Epithelial cell of esophagus (primary cell): ENCODE measurements at regions not wholly inside any gene's neighbourhood (a gene's known extent, or its start where the extent isn't known, plus 50 kb on each side); places are given as distances from the start of the nearest gene placed in this dataset.
"Not testable (repeated sequence)": the region's sequence is repeated elsewhere in the genome, so short reads cannot be mapped to it uniquely, and the experiment has no call there.

ENCODE experiments used
- DNase-seq: peaks from one replicate; pipeline ENCODE4 v3.0.0; 2010; ENCODE audit warnings: low read depth
- H3K4me3 ChIP-seq: 2 replicates; pipeline ENCODE4 v1.5.1; 2011; ENCODE audit warnings: mild to moderate bottlenecking, low read length, control low read depth
- TF ChIP-seq, protein P1 (sequence below): IDR thresholded peaks from 2 replicates; pipeline ENCODE4 v1.5.1; 2011; ENCODE audit warnings: low read depth, mild to moderate bottlenecking, low read length, control low read depth, inconsistent platforms; ENCODE audit not compliant: insufficient read depth; ENCODE audit errors: missing control alignments

GRCh38 chr3:118151164-118151563, 883.5 kb downstream of the IGSF11 start:
- no peak for DNase-seq
- TF ChIP-seq, protein P1, sequence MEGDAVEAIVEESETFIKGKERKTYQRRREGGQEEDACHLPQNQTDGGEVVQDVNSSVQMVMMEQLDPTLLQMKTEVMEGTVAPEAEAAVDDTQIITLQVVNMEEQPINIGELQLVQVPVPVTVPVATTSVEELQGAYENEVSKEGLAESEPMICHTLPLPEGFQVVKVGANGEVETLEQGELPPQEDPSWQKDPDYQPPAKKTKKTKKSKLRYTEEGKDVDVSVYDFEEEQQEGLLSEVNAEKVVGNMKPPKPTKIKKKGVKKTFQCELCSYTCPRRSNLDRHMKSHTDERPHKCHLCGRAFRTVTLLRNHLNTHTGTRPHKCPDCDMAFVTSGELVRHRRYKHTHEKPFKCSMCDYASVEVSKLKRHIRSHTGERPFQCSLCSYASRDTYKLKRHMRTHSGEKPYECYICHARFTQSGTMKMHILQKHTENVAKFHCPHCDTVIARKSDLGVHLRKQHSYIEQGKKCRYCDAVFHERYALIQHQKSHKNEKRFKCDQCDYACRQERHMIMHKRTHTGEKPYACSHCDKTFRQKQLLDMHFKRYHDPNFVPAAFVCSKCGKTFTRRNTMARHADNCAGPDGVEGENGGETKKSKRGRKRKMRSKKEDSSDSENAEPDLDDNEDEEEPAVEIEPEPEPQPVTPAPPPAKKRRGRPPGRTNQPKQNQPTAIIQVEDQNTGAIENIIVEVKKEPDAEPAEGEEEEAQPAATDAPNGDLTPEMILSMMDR = no peak
- H3K4me3 ChIP-seq = no peak overlapping the region

DNA sequence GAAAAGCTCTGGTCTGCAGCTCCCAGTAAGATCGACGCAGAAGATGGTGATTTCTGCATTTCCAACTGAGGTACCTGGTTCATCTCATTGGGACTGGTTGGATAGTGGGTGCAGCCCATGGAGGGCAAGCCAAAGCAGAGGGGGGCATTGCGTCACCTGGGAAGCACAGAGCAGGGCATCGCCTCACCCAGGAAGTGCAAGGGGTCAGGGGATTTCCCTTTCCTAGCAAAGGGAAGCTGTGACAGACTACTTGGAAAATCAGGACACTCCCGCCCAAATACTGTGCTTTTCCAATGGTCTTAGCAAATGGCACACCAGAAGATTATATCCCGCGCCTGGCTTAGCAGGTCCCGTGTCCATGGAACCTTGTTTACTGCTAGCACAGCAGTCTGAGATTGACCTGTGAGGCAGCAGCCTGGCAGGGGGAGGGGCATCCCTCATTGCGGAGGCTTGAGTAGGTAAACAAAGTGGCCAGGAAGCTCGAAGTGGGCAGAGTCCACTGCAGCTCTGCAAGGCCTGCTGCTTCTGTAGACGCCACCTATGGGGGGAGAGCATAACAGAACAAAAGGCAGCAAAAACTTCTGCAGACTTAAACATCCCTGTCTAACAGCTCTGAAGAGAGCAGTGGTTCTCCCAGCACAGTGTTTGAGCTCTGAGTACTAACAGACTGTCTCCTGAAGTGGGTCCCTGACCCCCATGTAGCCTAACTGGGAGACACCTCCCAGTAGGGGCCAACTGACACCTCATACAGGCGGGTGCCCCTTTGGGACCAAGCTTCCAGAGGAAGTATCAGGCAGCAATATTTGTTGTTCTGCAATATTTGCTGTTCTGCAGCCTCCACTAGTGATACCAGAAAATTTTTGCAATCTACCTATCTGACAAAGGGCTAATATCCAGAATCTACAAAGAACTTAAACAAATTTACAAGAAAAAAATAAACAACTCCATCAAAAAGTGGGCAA, 871.7 kb downstream of the IGSF11 start:
- DNase-seq, H3K4me3 ChIP-seq: not testable (repeated sequence)

DNA sequence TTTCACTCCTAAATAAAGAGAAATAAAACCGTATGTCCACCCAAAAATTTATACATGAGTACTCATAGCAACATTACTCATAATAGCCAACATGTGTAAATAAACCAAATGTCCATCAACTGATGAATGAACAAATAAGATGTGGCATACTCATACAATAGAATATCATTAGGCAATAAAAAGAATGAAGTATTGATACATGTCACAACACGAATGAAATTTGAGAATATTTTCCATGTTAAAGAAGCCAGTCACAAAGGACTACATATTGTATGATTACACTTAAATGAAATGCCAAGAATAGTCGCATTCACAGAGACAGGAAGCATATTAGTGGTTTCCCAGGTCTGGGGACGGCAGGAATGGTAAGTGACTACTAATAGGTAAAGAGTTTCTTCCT, 869.2 kb downstream of the IGSF11 start:
- TF ChIP-seq, protein P1 = no peak
- DNase-seq = peak; percentile 85
- no peak overlapping the region for H3K4me3 ChIP-seq

- no peak for DNase-seq
- TF ChIP-seq, protein P1 = no peak
- H3K4me3 ChIP-seq = no peak overlapping the region
Observed at GRCh38 chr3:118167571-118167970, 867.1 kb downstream of the IGSF11 start.

DNA sequence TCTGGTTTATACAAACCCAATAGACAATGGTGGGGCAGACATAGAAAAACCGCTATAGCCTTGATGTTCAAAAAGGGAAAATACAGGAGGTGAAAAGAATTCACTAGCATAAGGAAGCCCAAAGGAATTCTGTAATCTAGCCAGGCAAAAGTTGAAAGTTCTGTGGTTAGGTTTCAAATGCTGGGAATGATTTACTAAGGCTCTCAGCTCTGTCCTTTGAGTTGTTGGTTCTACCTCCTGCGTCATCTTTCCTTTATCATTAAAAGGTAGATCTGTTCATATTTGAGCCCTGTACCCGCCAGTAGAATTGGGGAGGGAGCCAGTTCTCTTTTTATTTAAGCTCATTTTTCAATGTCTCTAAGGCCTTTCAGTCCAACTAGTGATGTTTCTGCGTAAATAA, 866.5 kb downstream of the IGSF11 start:
- DNase-seq = no peak
- H3K4me3 ChIP-seq = no peak overlapping the region
- TF ChIP-seq, protein P1 = no peak

DNA sequence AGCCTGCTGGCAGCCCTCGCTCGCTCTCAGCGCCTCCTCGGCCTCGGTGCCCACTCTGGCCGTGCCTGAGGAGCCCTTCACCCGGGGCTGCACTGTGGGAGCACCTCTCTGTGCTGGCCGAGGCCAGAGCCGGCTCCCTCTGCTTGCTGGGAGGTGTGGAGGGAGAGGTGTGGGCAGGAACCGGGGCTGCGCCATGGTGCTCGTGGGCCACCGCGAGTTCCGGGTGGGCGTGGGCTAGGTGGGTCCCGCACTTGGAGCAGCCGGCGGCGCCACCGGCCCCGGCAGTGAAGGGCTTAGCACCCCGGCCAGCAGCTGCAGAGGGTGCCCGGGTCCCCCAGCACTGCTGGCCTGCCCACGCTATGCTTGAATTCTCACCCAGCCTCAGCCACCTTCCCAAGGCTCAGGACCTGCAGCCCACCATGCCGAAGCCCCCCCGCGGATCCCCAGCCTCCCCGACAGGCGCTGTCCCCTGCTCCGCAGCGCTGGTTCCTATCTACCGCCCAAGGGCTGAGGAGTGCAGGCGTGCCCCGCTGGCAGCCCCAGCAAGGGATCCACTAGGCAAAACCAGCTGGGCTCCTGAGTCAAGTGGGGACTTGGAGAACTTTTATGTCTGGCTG, 863.3 kb downstream of the IGSF11 start:
- TF ChIP-seq, protein P1 = no peak
- DNase-seq = no peak
- H3K4me3 ChIP-seq = no peak overlapping the region

- no peak for DNase-seq
- TF ChIP-seq, protein P1 = no peak
- no peak overlapping the region for H3K4me3 ChIP-seq
Observed at GRCh38 chr3:118180853-118181252, 853.8 kb downstream of the IGSF11 start.
